ENCODE measurements at regions not wholly inside any gene's neighbourhood (a gene's known extent, or its start where the extent isn't known, plus 50 kb on each side); places are given as distances from the start of the nearest gene placed in this dataset.
"Not testable (repeated sequence)": the region's sequence is repeated elsewhere in the genome, so short reads cannot be mapped to it uniquely, and the experiment has no call there.

DNA sequence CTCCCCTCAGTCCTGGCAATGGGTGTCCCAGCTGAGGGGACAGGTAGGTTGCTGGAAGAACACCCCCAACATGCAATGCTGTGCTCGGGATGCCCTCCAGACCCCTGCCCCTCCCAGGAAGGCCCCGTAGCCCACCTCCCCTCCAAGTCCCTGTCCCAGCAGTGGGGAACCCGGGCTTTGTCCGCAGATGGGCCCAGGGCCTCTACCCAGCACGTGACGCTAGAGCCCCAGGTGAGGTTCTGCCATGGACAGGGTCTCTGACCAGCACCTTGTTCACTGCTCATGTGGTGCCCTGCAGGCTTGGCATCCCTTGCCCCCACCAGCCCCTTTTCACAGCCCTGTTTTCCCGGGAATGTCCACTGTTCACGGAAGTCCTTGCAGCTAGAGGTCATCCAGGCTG, 220.0 kb upstream of the SGCG start:
- no peak for DNase-seq

- DNase-seq: not testable (repeated sequence)
These were observed 219.4 kb upstream of the SGCG start for GRCh38 chr13:22961342-22961741.

GRCh38 chr13:22961835-22962537, 218.8 kb upstream of the SGCG start:
- no peak for DNase-seq

DNA sequence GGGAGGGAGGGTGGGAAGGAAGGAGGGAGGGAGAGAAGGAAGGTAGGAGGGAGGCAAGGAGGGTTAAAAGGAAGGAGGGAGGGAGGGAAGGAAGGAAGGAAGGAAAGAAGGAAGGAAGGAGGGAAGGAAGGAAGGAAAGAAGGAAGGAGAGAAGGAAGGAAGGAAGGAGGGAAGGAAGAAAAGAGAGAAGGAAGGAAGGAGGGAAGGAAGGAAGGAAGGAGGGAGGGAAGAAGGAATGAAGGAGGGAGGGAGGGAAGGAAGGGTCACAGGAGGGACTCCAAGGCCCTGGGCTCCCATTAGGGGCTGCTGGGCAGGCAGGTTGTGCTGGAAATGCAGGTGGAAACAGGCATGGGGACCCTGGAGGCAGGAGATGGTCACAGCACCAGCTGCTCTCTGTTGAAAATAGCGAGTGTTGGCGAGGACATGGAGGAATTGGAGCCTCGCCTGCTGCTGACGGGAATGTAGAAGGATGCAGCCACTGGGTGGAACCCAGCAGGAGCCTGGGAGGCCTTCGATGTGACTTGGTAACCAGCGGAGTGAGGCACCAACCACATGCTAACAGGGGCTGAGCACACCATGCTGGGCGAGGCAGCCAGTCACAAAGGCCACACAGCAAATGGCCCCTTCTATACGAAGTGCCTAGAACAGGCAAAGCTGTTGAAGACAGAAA, 217.3 kb upstream of the SGCG start:
- DNase-seq: not testable (repeated sequence)

DNA sequence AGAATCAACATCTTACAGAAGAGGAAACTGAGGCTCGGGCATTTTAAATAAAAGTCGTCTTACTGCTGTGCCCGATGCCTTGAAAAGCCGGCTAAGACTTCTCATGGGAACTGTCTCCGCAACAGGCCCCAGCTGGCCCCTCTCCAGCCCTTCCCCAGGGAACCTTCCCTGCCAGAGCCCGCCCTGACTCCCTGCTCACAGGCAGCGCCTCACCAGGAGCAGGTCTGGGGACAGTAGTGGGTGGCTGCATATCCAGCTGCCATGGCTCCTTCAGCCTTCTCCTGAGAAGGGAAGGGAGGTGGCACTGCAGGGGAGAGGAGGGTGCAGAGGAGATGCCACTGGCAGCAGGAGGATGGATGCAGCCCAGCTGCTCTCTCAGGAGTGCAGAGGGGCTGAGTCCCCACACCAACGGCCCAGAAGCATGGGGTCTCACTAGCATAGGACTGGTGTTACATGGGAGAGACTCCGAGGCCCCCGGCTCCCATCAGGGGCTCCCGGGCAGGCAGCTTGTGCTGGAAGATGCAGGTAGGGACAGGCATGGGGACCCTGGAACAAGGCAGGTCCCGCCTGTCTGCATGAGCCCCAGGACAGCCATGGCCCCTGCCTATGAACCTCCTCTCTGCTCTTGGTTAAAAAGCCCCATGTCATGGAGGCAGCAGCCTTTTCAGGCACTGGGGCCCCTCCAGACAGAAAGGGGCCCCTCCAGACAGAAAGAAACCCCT, 216.4 kb upstream of the SGCG start:
- DNase-seq: no peak

DNA sequence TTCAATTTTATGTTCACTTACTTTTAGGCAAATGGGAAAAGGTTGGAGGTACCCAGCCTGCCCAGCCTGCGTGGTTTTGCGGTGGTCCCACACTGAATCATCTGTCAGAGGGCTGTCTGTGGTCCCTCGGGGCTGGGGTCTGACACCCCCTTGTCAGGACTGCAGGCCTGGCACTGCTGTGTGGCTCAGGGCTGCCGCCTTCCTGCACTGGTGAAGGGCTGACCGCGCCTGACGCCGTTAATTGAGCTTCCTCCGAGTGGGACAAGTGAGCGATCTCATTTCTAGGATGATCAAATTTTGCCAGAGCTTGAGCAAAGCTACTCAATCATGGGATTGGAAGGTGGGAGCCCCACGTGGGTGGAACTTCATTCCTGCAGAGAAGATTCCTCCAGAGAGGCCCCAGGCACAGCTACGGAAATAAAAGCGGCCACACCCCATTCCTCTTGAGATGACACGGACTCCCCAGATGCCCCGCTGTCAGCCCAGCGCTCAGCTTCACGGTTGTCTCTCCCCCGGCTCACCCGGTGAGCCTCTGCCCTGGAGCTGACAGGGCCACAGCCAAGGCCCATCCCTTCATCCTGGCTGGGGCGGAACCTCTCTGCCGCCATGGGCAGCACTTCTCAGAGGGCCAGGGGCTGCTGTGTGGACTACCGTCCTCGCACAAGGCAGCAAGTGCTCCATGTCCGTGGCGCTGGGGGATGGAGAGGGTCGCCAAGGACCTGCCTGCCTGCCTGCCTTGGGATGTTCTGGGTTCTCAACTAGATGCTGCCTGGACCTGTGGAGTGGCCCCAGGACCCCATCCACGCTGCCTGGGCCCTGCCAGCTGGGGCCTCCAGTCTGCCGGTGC, 215.5 kb upstream of the SGCG start:
- DNase-seq: not testable (repeated sequence)

DNA sequence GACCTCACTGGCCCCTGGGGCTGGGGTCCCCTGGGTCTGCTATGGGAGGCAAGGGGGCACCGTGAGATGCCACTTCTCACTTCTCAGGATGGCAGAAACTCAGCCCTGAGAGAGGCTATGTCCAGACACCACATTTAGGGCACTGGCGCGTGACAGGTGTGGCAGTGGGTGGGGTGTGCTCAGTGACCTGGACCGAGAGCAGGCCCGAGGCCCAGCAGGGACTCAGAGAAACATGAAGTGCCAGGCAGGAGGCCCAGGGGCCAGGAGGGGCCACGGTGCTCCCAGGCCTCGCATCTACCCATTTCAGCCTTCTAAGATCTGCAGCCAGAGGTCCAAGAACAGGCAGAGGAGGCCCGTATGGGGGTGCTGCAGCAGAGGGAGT, 214.9 kb upstream of the SGCG start:
- not testable (repeated sequence) for DNase-seq

- not testable (repeated sequence) for DNase-seq
These were observed 214.0 kb upstream of the SGCG start for GRCh38 chr13:22966753-22967152.

DNA sequence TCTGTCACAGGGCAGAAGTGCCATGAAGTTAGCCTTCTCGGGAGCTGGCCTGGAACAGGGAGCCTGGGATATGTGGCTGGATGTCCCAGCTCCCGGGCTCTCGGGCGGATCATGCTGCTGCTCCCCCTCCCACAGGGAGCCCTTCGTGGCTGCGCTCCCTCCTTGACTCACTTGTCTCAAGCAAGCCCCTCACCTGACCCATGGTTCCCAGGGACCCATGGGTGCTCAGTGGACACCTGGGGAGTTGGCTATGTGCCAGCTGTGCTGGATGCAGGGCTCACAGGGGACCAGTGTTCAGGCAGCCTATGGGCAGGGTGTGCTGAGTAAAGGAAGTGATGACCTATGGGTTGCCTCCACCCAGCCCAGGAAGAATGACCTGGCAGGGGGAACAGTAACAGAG, 213.1 kb upstream of the SGCG start:
- no peak for DNase-seq

GRCh38 chr13:22979952-22980351, 200.8 kb upstream of the SGCG start:
- no peak for DNase-seq

DNA sequence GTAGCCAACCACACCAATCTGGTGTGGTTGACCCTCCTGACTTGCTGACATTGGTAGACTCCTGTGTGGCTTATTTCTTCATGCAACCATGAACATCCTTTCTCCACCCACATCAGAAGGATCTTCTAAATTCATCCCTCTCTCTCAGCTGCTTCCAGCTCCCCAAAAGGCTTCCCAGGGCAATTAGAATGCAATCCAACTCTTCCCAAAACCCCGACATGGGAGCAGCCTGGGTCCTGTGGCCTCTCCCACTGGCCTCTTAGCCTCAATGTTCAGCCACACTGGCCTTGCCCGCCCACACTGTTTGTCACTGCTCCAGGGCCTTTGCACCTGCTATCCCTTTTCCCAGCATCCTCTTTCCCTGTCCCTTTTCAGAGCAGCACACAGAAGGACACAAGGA, 199.8 kb upstream of the SGCG start:
- DNase-seq: no peak

DNA sequence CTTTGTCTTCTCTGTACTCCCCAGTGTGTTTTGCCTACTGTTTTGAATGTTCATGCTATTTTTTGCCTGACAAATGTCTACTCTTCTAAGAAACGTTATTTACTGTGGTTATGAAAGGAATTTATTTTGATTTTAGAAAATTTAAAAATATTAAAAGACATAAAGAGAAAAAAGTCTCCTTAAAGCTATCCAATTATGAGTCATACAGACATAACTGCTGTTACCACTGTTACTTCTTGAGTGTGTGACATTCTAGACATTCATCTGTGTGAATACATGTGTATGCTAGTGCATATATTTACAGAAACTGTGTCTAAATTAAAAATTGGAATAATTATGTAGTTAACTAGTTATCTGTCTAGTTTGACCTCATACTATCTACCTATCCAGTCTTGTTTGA, 187.6 kb upstream of the SGCG start:
- DNase-seq: no peak

DNA sequence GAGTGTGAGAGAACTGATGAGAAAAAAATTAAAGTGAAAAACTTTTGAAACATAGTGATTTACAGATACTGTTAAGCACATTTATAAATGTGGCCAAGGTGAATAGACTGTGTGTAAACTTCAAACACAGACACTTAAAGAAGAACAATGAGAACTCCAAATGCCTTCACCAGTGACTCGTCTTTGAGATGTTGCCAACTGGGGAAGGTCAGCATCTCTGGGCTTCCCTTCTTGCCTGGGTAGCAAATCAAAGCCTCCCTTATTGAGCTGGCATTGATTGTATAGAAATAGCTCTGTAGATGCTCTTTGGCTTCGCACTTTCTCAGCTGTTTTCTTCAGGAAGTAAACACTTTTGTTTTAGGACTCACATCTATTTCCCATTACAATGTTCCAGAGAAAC, 177.3 kb upstream of the SGCG start:
- DNase-seq: no peak

- no peak for DNase-seq
These were observed 173.4 kb upstream of the SGCG start for GRCh38 chr13:23007426-23007825.

DNA sequence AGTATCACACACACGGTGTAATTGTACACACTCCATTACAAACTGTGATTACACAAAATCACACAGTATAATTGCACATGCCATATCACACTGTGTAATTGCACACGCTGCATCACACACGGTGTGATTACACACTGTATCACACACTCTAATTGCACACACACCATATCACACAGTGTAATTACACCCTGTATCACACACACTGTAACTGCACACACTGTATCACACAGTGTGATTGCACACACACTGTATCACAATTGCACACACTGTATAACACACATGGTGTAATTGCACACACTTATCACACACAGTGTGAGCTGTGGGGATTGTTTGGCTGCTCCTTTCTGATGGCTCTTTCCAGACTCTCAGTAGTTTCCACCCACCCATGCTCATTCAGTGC, 162.6 kb upstream of the SGCG start:
- DNase-seq: no peak

DNA sequence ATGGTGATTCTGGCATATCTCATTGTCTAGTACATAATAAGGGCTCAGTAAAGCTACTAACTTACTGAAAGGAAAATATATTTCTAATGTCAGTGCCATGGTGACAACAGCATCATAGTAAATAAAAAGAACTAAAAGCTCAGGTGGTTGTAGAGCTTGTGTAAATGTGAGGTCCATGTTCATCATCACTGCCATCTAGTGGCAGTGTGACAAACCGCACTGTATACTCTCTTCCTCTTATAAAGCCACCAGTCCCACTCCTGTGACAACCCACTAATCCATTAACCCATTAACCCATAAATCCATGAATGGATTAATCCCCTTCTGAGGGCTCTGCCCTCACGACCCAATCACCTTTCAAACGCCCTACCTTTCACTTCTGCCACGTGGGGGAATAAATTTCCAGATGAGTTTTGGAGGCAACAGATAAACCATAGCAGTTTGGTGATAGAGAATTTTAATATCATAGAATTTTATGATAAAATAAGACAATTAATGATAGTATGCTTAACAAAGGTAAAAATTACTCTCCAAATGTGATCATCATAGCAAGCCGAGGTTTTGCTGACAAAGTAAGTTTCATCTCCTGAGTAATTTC, 160.4 kb upstream of the SGCG start:
- DNase-seq: peak; percentile 41

- DNase-seq: no peak
These were observed 158.9 kb upstream of the SGCG start for GRCh38 chr13:23021906-23022305.

DNA sequence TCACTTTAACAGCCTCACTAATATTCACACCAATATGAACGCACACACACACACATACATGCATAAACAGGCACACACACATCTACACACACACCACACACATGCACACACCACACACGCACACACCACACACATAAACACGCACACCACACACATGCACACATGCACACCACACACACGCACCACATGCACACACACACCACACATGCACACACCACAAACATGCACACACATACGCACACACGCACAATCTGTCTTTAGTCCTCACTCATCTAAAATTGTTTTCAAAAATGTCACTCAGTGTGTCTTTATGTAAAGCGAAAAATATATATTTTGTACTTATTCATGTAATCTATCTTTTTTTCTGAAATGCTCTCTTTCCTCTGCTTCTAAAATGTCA, 158.1 kb upstream of the SGCG start:
- no peak for DNase-seq

- no peak for DNase-seq
These were observed 154.7 kb upstream of the SGCG start for GRCh38 chr13:23025864-23026608.

DNA sequence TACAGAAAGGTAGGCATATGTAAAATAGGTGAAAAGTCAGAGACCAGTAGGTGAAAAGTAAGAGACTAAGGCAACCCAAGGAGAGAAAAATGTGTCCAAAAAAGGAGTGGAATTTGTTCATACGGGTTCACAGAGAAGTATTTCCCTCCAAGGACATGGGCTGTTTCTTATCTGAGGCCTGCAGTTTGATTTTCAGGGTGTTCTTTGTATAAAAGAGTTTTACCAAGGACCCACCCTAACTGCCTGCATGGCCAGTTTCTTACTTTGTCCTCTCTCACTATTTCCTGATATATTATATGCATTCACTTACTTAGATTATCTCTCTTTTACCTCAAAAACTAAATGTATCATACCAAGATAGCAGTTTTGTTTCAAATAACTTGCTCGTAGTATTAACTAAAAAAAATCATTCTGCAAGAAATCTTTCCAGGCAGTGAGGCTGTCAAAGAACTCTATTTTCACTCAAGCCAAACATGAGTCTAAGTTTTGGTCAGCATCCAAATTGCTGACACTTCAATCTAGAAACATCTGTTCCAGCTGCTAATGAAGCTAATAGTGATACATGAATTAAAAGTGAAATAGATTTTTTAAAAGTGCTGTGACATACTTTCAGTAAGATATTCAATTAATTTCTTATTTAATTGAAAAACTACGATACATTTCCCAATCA, 141.4 kb upstream of the SGCG start:
- no peak for DNase-seq

DNA sequence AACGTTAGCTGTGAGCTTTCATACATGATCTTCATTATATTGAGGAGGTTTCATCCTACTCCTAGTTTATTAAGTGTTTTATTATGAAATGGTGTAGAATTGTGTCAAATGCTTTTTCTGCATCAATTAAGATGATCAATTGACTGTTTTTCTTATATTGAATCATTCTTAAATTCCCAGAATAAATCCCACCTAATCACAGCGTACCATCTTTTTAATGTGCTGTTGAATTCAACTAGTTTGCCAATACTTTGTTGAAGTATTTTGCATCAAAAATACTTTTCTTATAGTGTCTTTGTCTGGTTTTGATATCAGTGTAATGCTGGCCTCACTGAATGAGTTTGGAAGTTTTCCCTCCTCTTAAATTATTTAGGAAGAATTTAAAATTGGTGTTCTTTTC, 138.6 kb upstream of the SGCG start:
- no peak for DNase-seq

- DNase-seq: no peak
These were observed 135.9 kb upstream of the SGCG start for GRCh38 chr13:23044906-23045305.
